WTC11 (cell line): ENCODE measurements at regions not wholly inside any gene's neighbourhood (a gene's known extent, or its start where the extent isn't known, plus 50 kb on each side); places are given as distances from the start of the nearest gene placed in this dataset.

Experiments
- ATAC-seq: fragments of 200-7000 bp; cut with Tn5 transposase; 2 replicates; pipeline ENCODE4 v1.10.0; 2021; ENCODE audit warnings: mild to moderate bottlenecking, moderate library complexity
- CTCF ChIA-PET: fragments of 300-600 bp; sonication (Branson Sonifier 250); formaldehyde crosslinking; loops from one replicate; lab custom pipeline; 2021; ENCODE audit warnings: antibody characterized with exemption; lab: Charles Lee
- POLR2A ChIA-PET: fragments of 350-600 bp; sonication (Branson Sonifier 250); formaldehyde crosslinking; loops from one replicate; lab custom pipeline; 2021; ENCODE audit warnings: antibody characterized with exemption; lab: Charles Lee
- DNase-seq: peaks from one replicate; pipeline ENCODE4 v3.0.0; 2021; ENCODE audit warnings: low spot score
- H3K27ac Mint-ChIP-seq: 2 replicates; pipeline ENCODE4 v1.8.0; 2021; ENCODE audit warnings: mixed read lengths
- H3K27me3 Mint-ChIP-seq: 2 replicates; pipeline ENCODE4 v1.8.0; 2021; ENCODE audit warnings: low read depth, mild to moderate bottlenecking, moderate library complexity, mixed read lengths
- H3K36me3 Mint-ChIP-seq: 2 replicates; pipeline ENCODE4 v1.8.0; 2021; ENCODE audit warnings: mixed read lengths
- H3K4me1 Mint-ChIP-seq: 2 replicates; pipeline ENCODE4 v1.8.0; 2022; ENCODE audit warnings: mixed read lengths
- H3K4me3 Mint-ChIP-seq: 2 replicates; pipeline ENCODE4 v1.8.0; 2021; ENCODE audit warnings: mild to moderate bottlenecking, moderate library complexity, mixed read lengths
- H3K9me3 Mint-ChIP-seq: 2 replicates; pipeline ENCODE4 v1.8.0; 2021; ENCODE audit warnings: mixed read lengths
- CREB1 ChIP-seq: sonication (generic); formaldehyde crosslinking; IDR thresholded peaks from 2 replicates; pipeline ENCODE4 v1.8.0; 2023; ENCODE audit warnings: mild to moderate bottlenecking, missing genetic modification reagents
- CREM ChIP-seq: sonication (generic); formaldehyde crosslinking; IDR thresholded peaks from 2 replicates; pipeline ENCODE4 v1.8.1; 2022; ENCODE audit warnings: mild to moderate bottlenecking, missing genetic modification reagents, moderate library complexity
- IRF2 ChIP-seq: sonication (generic); formaldehyde crosslinking; IDR thresholded peaks from 2 replicates; pipeline ENCODE4 v1.8.0; 2022; ENCODE audit warnings: low read depth, missing genetic modification reagents, borderline replicate concordance
- NFE2L1 ChIP-seq: sonication (generic); formaldehyde crosslinking; IDR thresholded peaks from 2 replicates; pipeline ENCODE4 v1.8.1; 2023; ENCODE audit warnings: missing genetic modification reagents
- NR1H2 ChIP-seq: sonication (generic); formaldehyde crosslinking; IDR thresholded peaks from 2 replicates; pipeline ENCODE4 v1.9.0; 2021; ENCODE audit warnings: mild to moderate bottlenecking, moderate library complexity, missing genetic modification reagents
- NR3C1 ChIP-seq: sonication (generic); formaldehyde crosslinking; conservative IDR thresholded peaks from 2 replicates; pipeline ENCODE4 v1.8.1; 2023; ENCODE audit warnings: low read depth, mild to moderate bottlenecking, missing genetic modification reagents
- SOX15 ChIP-seq: fragments of 250-450 bp; sonication (Bioruptor Pico); IDR thresholded peaks from 2 replicates; pipeline ENCODE4 v1.9.0; 2021; ENCODE audit warnings: mild to moderate bottlenecking
- TCF7 ChIP-seq: sonication (generic); formaldehyde crosslinking; IDR thresholded peaks from 2 replicates; pipeline ENCODE4 v1.8.0; 2022; ENCODE audit warnings: mild to moderate bottlenecking, low read depth, missing genetic modification reagents, moderate library complexity
- ZNF317 ChIP-seq: sonication (generic); formaldehyde crosslinking; IDR thresholded peaks from 2 replicates; pipeline ENCODE4 v1.8.1; 2023; ENCODE audit warnings: low read depth, mild to moderate bottlenecking, moderate library complexity, missing genetic modification reagents, borderline replicate concordance
- TF ChIP-seq, protein P1 (sequence below): sonication (generic); formaldehyde crosslinking; IDR thresholded peaks from 2 replicates; pipeline ENCODE4 v1.8.0; 2023; ENCODE audit warnings: missing genetic modification reagents, mild to moderate bottlenecking, borderline replicate concordance
- TF ChIP-seq, protein P2 (sequence below): sonication (generic); formaldehyde crosslinking; IDR thresholded peaks from 2 replicates; pipeline ENCODE4 v1.8.0; 2022; ENCODE audit warnings: mild to moderate bottlenecking, missing genetic modification reagents
- TF ChIP-seq, protein P3 (sequence below): fragments of 200-600 bp; IDR thresholded peaks from 2 replicates; pipeline ENCODE4 v1.8.0; 2022; ENCODE audit warnings: antibody characterized with exemption
- TF ChIP-seq, protein P4 (sequence below): sonication (generic); formaldehyde crosslinking; conservative IDR thresholded peaks from 2 replicates; pipeline ENCODE4 v1.8.1; 2022; ENCODE audit warnings: mild to moderate bottlenecking, missing genetic modification reagents
- TF ChIP-seq, protein P5 (sequence below): sonication (generic); formaldehyde crosslinking; IDR thresholded peaks from 2 replicates; pipeline ENCODE4 v1.8.0; 2022; ENCODE audit warnings: missing genetic modification reagents
- TF ChIP-seq, protein P6 (sequence below): sonication (generic); formaldehyde crosslinking; IDR thresholded peaks from 2 replicates; pipeline ENCODE4 v1.8.0; 2022; ENCODE audit warnings: mild to moderate bottlenecking, missing genetic modification reagents
- TF ChIP-seq, protein P7 (sequence below): sonication (generic); formaldehyde crosslinking; IDR thresholded peaks from 2 replicates; pipeline ENCODE4 v1.8.1; 2023; ENCODE audit warnings: mild to moderate bottlenecking, missing genetic modification reagents
- TF ChIP-seq, protein P8 (sequence below): sonication (generic); formaldehyde crosslinking; IDR thresholded peaks from 2 replicates; pipeline ENCODE4 v1.8.1; 2023; ENCODE audit warnings: mild to moderate bottlenecking, missing genetic modification reagents, moderate library complexity

DNA sequence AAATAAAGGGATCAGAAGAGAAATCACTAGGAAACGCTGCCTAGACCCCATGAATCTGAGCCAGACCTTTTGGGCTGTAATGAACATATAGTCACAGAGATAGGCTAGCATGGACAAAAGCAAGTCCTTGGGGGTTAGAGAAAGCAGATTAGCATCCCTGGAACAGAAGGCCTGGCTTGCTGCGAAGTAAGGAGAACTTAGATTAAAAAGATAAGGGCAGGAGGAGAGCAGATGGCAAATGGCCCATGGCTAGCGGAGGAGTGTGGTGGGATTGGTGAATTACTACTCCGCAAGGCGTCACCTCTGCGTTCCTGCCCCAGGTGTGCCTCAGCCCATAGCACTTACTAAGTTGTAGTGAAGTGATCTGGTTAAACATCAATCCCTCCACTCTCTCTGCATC, 92.3 kb upstream of the ZNF438 start:
- H3K4me3 Mint-ChIP-seq, result no peak overlapping the region
- H3K27me3 Mint-ChIP-seq, result no peaks in the 10 kb centered on the region; the same call in 1 of the 2 replicates
- TF ChIP-seq, protein P1, sequence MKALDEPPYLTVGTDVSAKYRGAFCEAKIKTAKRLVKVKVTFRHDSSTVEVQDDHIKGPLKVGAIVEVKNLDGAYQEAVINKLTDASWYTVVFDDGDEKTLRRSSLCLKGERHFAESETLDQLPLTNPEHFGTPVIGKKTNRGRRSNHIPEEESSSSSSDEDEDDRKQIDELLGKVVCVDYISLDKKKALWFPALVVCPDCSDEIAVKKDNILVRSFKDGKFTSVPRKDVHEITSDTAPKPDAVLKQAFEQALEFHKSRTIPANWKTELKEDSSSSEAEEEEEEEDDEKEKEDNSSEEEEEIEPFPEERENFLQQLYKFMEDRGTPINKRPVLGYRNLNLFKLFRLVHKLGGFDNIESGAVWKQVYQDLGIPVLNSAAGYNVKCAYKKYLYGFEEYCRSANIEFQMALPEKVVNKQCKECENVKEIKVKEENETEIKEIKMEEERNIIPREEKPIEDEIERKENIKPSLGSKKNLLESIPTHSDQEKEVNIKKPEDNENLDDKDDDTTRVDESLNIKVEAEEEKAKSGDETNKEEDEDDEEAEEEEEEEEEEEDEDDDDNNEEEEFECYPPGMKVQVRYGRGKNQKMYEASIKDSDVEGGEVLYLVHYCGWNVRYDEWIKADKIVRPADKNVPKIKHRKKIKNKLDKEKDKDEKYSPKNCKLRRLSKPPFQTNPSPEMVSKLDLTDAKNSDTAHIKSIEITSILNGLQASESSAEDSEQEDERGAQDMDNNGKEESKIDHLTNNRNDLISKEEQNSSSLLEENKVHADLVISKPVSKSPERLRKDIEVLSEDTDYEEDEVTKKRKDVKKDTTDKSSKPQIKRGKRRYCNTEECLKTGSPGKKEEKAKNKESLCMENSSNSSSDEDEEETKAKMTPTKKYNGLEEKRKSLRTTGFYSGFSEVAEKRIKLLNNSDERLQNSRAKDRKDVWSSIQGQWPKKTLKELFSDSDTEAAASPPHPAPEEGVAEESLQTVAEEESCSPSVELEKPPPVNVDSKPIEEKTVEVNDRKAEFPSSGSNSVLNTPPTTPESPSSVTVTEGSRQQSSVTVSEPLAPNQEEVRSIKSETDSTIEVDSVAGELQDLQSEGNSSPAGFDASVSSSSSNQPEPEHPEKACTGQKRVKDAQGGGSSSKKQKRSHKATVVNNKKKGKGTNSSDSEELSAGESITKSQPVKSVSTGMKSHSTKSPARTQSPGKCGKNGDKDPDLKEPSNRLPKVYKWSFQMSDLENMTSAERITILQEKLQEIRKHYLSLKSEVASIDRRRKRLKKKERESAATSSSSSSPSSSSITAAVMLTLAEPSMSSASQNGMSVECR, result no peak
- TF ChIP-seq IRF2 (CRISPR knock-in tag) (no peak), NR3C1 (CRISPR knock-in tag) (no peak), ZNF317 (CRISPR knock-in tag) (no peak)
- TF ChIP-seq, protein P2, sequence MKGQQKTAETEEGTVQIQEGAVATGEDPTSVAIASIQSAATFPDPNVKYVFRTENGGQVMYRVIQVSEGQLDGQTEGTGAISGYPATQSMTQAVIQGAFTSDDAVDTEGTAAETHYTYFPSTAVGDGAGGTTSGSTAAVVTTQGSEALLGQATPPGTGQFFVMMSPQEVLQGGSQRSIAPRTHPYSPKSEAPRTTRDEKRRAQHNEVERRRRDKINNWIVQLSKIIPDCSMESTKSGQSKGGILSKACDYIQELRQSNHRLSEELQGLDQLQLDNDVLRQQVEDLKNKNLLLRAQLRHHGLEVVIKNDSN (CRISPR knock-in tag), result no peak
- TF ChIP-seq, protein P3, sequence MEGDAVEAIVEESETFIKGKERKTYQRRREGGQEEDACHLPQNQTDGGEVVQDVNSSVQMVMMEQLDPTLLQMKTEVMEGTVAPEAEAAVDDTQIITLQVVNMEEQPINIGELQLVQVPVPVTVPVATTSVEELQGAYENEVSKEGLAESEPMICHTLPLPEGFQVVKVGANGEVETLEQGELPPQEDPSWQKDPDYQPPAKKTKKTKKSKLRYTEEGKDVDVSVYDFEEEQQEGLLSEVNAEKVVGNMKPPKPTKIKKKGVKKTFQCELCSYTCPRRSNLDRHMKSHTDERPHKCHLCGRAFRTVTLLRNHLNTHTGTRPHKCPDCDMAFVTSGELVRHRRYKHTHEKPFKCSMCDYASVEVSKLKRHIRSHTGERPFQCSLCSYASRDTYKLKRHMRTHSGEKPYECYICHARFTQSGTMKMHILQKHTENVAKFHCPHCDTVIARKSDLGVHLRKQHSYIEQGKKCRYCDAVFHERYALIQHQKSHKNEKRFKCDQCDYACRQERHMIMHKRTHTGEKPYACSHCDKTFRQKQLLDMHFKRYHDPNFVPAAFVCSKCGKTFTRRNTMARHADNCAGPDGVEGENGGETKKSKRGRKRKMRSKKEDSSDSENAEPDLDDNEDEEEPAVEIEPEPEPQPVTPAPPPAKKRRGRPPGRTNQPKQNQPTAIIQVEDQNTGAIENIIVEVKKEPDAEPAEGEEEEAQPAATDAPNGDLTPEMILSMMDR, result no peak
- TF ChIP-seq, protein P4, sequence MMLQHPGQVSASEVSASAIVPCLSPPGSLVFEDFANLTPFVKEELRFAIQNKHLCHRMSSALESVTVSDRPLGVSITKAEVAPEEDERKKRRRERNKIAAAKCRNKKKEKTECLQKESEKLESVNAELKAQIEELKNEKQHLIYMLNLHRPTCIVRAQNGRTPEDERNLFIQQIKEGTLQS (CRISPR knock-in tag), result no peak
- TF ChIP-seq, protein P5, sequence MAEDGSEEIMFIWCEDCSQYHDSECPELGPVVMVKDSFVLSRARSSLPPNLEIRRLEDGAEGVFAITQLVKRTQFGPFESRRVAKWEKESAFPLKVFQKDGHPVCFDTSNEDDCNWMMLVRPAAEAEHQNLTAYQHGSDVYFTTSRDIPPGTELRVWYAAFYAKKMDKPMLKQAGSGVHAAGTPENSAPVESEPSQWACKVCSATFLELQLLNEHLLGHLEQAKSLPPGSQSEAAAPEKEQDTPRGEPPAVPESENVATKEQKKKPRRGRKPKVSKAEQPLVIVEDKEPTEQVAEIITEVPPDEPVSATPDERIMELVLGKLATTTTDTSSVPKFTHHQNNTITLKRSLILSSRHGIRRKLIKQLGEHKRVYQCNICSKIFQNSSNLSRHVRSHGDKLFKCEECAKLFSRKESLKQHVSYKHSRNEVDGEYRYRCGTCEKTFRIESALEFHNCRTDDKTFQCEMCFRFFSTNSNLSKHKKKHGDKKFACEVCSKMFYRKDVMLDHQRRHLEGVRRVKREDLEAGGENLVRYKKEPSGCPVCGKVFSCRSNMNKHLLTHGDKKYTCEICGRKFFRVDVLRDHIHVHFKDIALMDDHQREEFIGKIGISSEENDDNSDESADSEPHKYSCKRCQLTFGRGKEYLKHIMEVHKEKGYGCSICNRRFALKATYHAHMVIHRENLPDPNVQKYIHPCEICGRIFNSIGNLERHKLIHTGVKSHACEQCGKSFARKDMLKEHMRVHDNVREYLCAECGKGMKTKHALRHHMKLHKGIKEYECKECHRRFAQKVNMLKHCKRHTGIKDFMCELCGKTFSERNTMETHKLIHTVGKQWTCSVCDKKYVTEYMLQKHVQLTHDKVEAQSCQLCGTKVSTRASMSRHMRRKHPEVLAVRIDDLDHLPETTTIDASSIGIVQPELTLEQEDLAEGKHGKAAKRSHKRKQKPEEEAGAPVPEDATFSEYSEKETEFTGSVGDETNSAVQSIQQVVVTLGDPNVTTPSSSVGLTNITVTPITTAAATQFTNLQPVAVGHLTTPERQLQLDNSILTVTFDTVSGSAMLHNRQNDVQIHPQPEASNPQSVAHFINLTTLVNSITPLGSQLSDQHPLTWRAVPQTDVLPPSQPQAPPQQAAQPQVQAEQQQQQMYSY (CRISPR knock-in tag), result no peak
- TF ChIP-seq, protein P6, sequence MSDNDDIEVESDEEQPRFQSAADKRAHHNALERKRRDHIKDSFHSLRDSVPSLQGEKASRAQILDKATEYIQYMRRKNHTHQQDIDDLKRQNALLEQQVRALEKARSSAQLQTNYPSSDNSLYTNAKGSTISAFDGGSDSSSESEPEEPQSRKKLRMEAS (CRISPR knock-in tag), result no peak
- TF ChIP-seq, protein P7, sequence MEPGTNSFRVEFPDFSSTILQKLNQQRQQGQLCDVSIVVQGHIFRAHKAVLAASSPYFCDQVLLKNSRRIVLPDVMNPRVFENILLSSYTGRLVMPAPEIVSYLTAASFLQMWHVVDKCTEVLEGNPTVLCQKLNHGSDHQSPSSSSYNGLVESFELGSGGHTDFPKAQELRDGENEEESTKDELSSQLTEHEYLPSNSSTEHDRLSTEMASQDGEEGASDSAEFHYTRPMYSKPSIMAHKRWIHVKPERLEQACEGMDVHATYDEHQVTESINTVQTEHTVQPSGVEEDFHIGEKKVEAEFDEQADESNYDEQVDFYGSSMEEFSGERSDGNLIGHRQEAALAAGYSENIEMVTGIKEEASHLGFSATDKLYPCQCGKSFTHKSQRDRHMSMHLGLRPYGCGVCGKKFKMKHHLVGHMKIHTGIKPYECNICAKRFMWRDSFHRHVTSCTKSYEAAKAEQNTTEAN (CRISPR knock-in tag), result no peak
- H3K36me3 Mint-ChIP-seq, result no peaks in the 10 kb centered on the region
- ChIA-PET POLR2A (interaction anchor here (0.7 kb wide), 1 partner anchor 10 kb away, joined by 3 read pairs; no protein-coding TSS in a partner anchor), CTCF (no interaction called here)
- ATAC-seq, result no peak
- no peak overlapping the region for H3K27ac Mint-ChIP-seq
- peaks cover 3% of the 10 kb centered on the region for H3K4me1 Mint-ChIP-seq
- DNase-seq, result no peak
- peaks cover 11% of the 10 kb centered on the region for H3K9me3 Mint-ChIP-seq

DNA sequence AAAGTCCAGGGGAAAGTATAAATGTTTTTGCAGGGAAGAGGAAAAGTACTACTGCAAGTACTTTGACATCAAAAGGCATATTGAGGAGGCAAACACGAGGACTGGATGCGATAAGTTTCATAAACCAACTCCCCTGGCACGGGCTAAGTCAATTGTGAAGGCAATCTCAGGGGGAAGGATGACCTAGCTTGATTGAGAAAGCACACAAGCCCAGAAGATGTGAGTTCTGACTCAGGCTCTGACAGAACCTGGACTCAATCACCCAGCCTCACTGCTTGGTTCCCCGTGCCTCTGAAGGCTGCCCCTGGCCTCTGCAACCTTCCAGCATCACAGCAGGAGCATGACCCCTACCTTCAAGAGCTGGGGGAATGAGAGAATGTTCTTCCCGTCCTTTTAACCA, 93.2 kb upstream of the ZNF438 start:
- Mint-ChIP-seq H3K27me3 (no peaks in the 10 kb centered on the region; the same call in 1 of the 2 replicates), H3K36me3 (no peaks in the 10 kb centered on the region), H3K4me1 (peaks cover 9% of the 10 kb centered on the region)

More for the DNA sequence above, 93.2 kb upstream of the ZNF438 start:
- TF ChIP-seq NR1H2 (CRISPR knock-in tag), result no peak
- TF ChIP-seq NFE2L1, result no peak
- TF ChIP-seq CREM (CRISPR knock-in tag), result no peak
- TF ChIP-seq, protein P5 (CRISPR knock-in tag), result no peak
- no peak for TF ChIP-seq CREB1 (CRISPR knock-in tag)
- TF ChIP-seq SOX15 (CRISPR knock-in tag), result no peak
- no peak for TF ChIP-seq TCF7 (CRISPR knock-in tag)
- TF ChIP-seq, protein P8, sequence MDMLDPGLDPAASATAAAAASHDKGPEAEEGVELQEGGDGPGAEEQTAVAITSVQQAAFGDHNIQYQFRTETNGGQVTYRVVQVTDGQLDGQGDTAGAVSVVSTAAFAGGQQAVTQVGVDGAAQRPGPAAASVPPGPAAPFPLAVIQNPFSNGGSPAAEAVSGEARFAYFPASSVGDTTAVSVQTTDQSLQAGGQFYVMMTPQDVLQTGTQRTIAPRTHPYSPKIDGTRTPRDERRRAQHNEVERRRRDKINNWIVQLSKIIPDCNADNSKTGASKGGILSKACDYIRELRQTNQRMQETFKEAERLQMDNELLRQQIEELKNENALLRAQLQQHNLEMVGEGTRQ, result no peak
- ATAC-seq (no peak), DNase-seq (no peak)
- ChIA-PET POLR2A (interaction anchor here (0.7 kb wide), 1 partner anchor 9 kb away, joined by 3 read pairs; no protein-coding TSS in a partner anchor), CTCF (no interaction called here)
- H3K4me3 Mint-ChIP-seq, result no peak overlapping the region
- H3K27ac Mint-ChIP-seq, result no peak overlapping the region
- peaks cover 11% of the 10 kb centered on the region for H3K9me3 Mint-ChIP-seq
